ENCODE measurements at regions not wholly inside any gene's neighbourhood (a gene's known extent, or its start where the extent isn't known, plus 50 kb on each side); places are given as distances from the start of the nearest gene placed in this dataset.

GRCh38 chr1:59152511-59152910, 144.4 kb upstream of the FGGY start:
- TF ChIP-seq SUZ12 (IDR thresholded peaks at IDR 0.05; ENCODE audit: extremely low read depth, insufficient read depth, insufficient read length), result no peak
- no peak for TF ChIP-seq YY1 (IDR thresholded peaks at IDR 0.05; ENCODE audit: insufficient read depth, insufficient read length)
